IMR-90 (cell line): ENCODE measurements at regions not wholly inside any gene's neighbourhood (a gene's known extent, or its start where the extent isn't known, plus 50 kb on each side); places are given as distances from the start of the nearest gene placed in this dataset.

Experiments
- ATAC-seq: fragments of 200-7000 bp; cut with Tn5 transposase; 2 replicates; pipeline ENCODE4 v1.9.1; 2020; ENCODE audit warnings: low read depth, mild to moderate bottlenecking, moderate library complexity
- BruUV-seq: library from RNA; stranded (reverse); fragments of 400-500 nt; replicated peaks from 2 replicates; lab custom pipeline; 2021; lab: Mats Ljungman, UMichigan
- CTCF ChIA-PET: fragments of 300-600 bp; formaldehyde crosslinking; extraction: SDS; loops from one replicate; lab custom pipeline; 2021; ENCODE audit warnings: antibody characterized with exemption; lab: Yijun Ruan, JAX
- POLR2A ChIA-PET: fragments of 300-600 bp; sonication (Branson Sonifier 250); formaldehyde crosslinking; loops from one replicate; lab custom pipeline; 2022; ENCODE audit warnings: antibody characterized with exemption; ENCODE audit not compliant: unreplicated experiment; lab: Charles Lee
- DNase-seq: peaks from one replicate; pipeline ENCODE4 v3.0.0; 2013
- H2AFZ ChIP-seq: replicated peaks from 2 replicates; pipeline ENCODE3; 2013; ENCODE audit warnings: low read length, mild to moderate bottlenecking; ENCODE audit not compliant: poor library complexity
- H2AK5ac ChIP-seq: 2 replicates; pipeline ENCODE4 v1.6.1; 2013; ENCODE audit warnings: low read depth, low read length, inconsistent platforms
- H2AK9ac ChIP-seq: replicated peaks from 2 replicates; pipeline ENCODE3; 2013; ENCODE audit warnings: mild to moderate bottlenecking, low read depth, low read length, moderate library complexity; ENCODE audit not compliant: poor library complexity
- H2BK120ac ChIP-seq: 2 replicates; pipeline ENCODE4 v1.6.1; 2013; ENCODE audit warnings: low read depth, low read length, inconsistent platforms
- H2BK15ac ChIP-seq: 3 replicates; pipeline ENCODE4 v1.6.1; 2013; ENCODE audit warnings: low read depth, low read length, inconsistent platforms
- H2BK20ac ChIP-seq: 2 replicates; pipeline ENCODE4 v1.6.1; 2013; ENCODE audit warnings: low read depth, mild to moderate bottlenecking, inconsistent platforms, low read length, moderate library complexity
- H2BK5ac ChIP-seq: 2 replicates; pipeline ENCODE4 v1.6.1; 2013; ENCODE audit warnings: mild to moderate bottlenecking, low read depth, low read length, inconsistent platforms; ENCODE audit not compliant: poor library complexity, severe bottlenecking
- H3K14ac ChIP-seq: replicated peaks from 2 replicates; pipeline ENCODE4 v1.6.1; 2013; ENCODE audit warnings: low read depth, low read length, inconsistent platforms
- H3K18ac ChIP-seq: 2 replicates; pipeline ENCODE4 v1.6.1; 2013; ENCODE audit warnings: low read depth, low read length, control low read depth
- H3K23ac ChIP-seq: 2 replicates; pipeline ENCODE4 v1.6.1; 2013; ENCODE audit warnings: low read depth, low read length, inconsistent platforms
- H3K27ac ChIP-seq: 2 replicates; pipeline ENCODE4 v1.5.1; 2013; ENCODE audit warnings: mild to moderate bottlenecking, control low read depth, low read length; ENCODE audit not compliant: insufficient read depth
- H3K27me3 ChIP-seq: 2 replicates; pipeline ENCODE4 v1.6.1; 2013; ENCODE audit warnings: low read length; ENCODE audit not compliant: control insufficient read depth, insufficient read depth
- H3K36me3 ChIP-seq: 2 replicates; pipeline ENCODE4 v1.6.1; 2013; ENCODE audit warnings: low read length, mixed read lengths; ENCODE audit not compliant: control insufficient read depth, insufficient read depth
- H3K4ac ChIP-seq: 2 replicates; pipeline ENCODE4 v1.6.1; 2013; ENCODE audit warnings: low read depth, low read length, inconsistent platforms
- H3K4me1 ChIP-seq: 2 replicates; pipeline ENCODE4 v1.6.1; 2013; ENCODE audit warnings: low read length, mixed read lengths; ENCODE audit not compliant: control insufficient read depth, insufficient read depth
- H3K4me2 ChIP-seq: 2 replicates; pipeline ENCODE4 v1.6.1; 2013; ENCODE audit warnings: low read depth, mild to moderate bottlenecking, control low read depth, low read length, moderate library complexity
- H3K4me3 ChIP-seq: 2 replicates; pipeline ENCODE4 v1.5.1; 2013; ENCODE audit warnings: low read depth, mild to moderate bottlenecking, control low read depth, low read length, moderate library complexity; ENCODE audit not compliant: insufficient read depth
- H3K56ac ChIP-seq: 2 replicates; pipeline ENCODE4 v1.6.1; 2013; ENCODE audit warnings: low read length, inconsistent platforms; ENCODE audit not compliant: insufficient read depth; ENCODE audit errors: extremely low read depth
- H3K79me1 ChIP-seq, 2 experiments: 2 replicates each; pipeline ENCODE4 v1.6.1; 2013; ENCODE audit warnings: low read length in 2 of 2, inconsistent platforms in 1 of 2, low read depth in 1 of 2
- H3K9ac ChIP-seq: 2 replicates; pipeline ENCODE4 v1.6.1; 2013; ENCODE audit warnings: low read depth, low read length, control low read depth
- H3K9me1 ChIP-seq: 2 replicates; pipeline ENCODE4 v1.6.1; 2013; ENCODE audit warnings: low read length, inconsistent platforms; ENCODE audit not compliant: insufficient read depth
- H3K9me3 ChIP-seq: 2 replicates; pipeline ENCODE4 v1.6.1; 2013; ENCODE audit warnings: low read length; ENCODE audit not compliant: control insufficient read depth, insufficient read depth
- H4K20me1 ChIP-seq: 2 replicates; pipeline ENCODE4 v1.6.1; 2013; ENCODE audit warnings: low read length, inconsistent platforms; ENCODE audit not compliant: insufficient read depth
- H4K5ac ChIP-seq: 2 replicates; pipeline ENCODE4 v1.6.1; 2013; ENCODE audit warnings: mild to moderate bottlenecking, low read depth, low read length, control low read depth
- H4K8ac ChIP-seq, 2 experiments: 2 replicates each; pipeline ENCODE4 v1.6.1; 2013; ENCODE audit warnings: low read depth in 2 of 2, low read length in 2 of 2, control low read depth in 1 of 2, inconsistent platforms in 1 of 2
- H4K91ac ChIP-seq: 2 replicates; pipeline ENCODE4 v1.6.1; 2013; ENCODE audit warnings: low read depth, low read length, inconsistent platforms; ENCODE audit not compliant: insufficient read depth
- BHLHE40 ChIP-seq: fragments of 150-350 bp; IDR thresholded peaks from 2 replicates; pipeline ENCODE4 v1.6.1; 2016; ENCODE audit warnings: mild to moderate bottlenecking, low read depth, low read length
- CHD1 ChIP-seq: IDR thresholded peaks from 2 replicates; pipeline ENCODE4 v1.6.1; 2012; ENCODE audit warnings: low read depth, low read length, improper control_type of control experiment
- CTCF ChIP-seq: conservative IDR thresholded peaks from 2 replicates; pipeline ENCODE4 v1.5.1; 2012; ENCODE audit warnings: mild to moderate bottlenecking, low read depth, low read length, improper control_type of control experiment
- MAFK ChIP-seq: IDR thresholded peaks from 2 replicates; pipeline ENCODE4 v1.6.1; 2012; ENCODE audit warnings: low read depth, low read length, improper control_type of control experiment
- NFE2L2 ChIP-seq: fragments of 150-350 bp; IDR thresholded peaks from 2 replicates; pipeline ENCODE4 v1.6.1; 2016; ENCODE audit warnings: low read depth, mild to moderate bottlenecking, low read length
- RCOR1 ChIP-seq: IDR thresholded peaks from 2 replicates; pipeline ENCODE4 v1.6.1; 2012; ENCODE audit warnings: mild to moderate bottlenecking, low read length, improper control_type of control experiment; ENCODE audit not compliant: insufficient replicate concordance
- WGBS, 2 experiments: methylation state at CpG; one replicate each; pipeline versions ENCODE4 v1.1.5 to v1.1.7; 2013; ENCODE audit warnings: missing lambda C conversion rate in 2 of 2; ENCODE audit not compliant: insufficient read length in 1 of 2; ENCODE audit errors: extremely low coverage in 2 of 2; 5-methylcytosine and 5-hydroxymethylcytosine counted together
- dilution Hi-C: fragments of 300-500 bp; cut with HindIII; formaldehyde crosslinking; loops from one replicate; pipeline ENCODE4 v1.14.3; 2018; ENCODE audit warnings: low sequenced_read_pairs; ENCODE audit not compliant: unreplicated experiment
- in situ Hi-C: fragments of 300-500 bp; cut with MboI; formaldehyde crosslinking; loops from 3 replicates; pipeline ENCODE4 v1.14.3; 2019; ENCODE audit warnings: low sequenced_read_pairs, inconsistent platforms, mixed read lengths
- intact Hi-C: fragments of 100-400 bp; cut with micrococcal nuclease; formaldehyde crosslinking; loops from 2 replicates; pipeline ENCODE4 v1.10.0; 2022

- Histone ChIP-seq H3K9me1 (no peaks in the 10 kb centered on the region), H3K36me3 (no peaks in the 10 kb centered on the region), H4K20me1 (no peaks in the 10 kb centered on the region), H3K18ac (no peak overlapping the region), H2BK5ac (no peak overlapping the region), H2AFZ (no peak overlapping the region), H3K4me3 (no peak overlapping the region), H3K27me3 (no peaks in the 10 kb centered on the region), H4K91ac (no peak overlapping the region), H2BK20ac (no peak overlapping the region), H2AK5ac (no peak overlapping the region), H3K9me3 (no peaks in the 10 kb centered on the region), H4K8ac (no peak overlapping the region), H2BK120ac (no peak overlapping the region), H3K14ac (no peak overlapping the region), H3K79me1 (no peaks in the 10 kb centered on the region), H3K27ac (no peak overlapping the region), H2AK9ac (no peak overlapping the region), H3K23ac (no peak overlapping the region), H3K9ac (no peak overlapping the region), H3K4me1 (no peaks in the 10 kb centered on the region), H2BK15ac (no peak overlapping the region), H3K56ac (no peak overlapping the region), H4K5ac (no peak overlapping the region), H3K4ac (no peak overlapping the region), H3K4me2 (no peak overlapping the region)
- DNase-seq (no peak), ATAC-seq (no peak)
- intact Hi-C loops = loop anchor here (5.0 kb wide), 1 partner anchor 86 kb away; no protein-coding TSS in a partner anchor
- no peak for TF ChIP-seq CHD1
- no peak for TF ChIP-seq MAFK
- TF ChIP-seq RCOR1 = no peak
- TF ChIP-seq CTCF = no peak
- no peak for TF ChIP-seq NFE2L2
- TF ChIP-seq BHLHE40 = no peak
- dilution Hi-C loops = no loop called here
- ChIA-PET CTCF (no interaction called here), POLR2A (no interaction called here)
- no CpG with 5 or more reads among the region's 3 CpGs for WGBS, 2 experiments
- BruUV-seq = no TSS peak
- in situ Hi-C loops = no loop called here
Measured at GRCh38 chr17:55983096-55983495, 170.2 kb upstream of the ANKFN1 start.
